ENCODE measurements at regions not wholly inside any gene's neighbourhood (a gene's known extent, or its start where the extent isn't known, plus 50 kb on each side); places are given as distances from the start of the nearest gene placed in this dataset.

DNA sequence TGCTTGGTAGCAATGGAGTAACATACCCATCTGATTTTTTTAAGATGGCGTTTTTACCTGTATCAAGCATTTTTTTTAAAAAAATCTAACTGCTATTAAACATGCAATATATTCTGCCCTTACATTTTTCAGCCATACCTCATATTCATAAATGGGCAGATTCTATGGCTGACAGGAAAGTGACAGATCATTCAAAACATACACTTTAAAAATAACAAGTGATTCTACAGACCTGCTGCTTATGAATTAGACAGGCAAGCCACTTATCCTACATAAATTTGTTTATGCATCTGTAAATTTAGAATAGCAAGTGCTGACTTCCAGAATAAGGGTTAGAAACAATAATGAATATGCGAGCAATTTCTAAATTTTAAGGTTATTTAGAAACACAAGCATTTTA lies 82.7 kb downstream of the TBXT start:
- ChIA-PET CTCF (no interaction called here), POLR2A (ENCODE audit: low non-redundant PET) (no interaction called here)
- Histone ChIP-seq H3K9me3 (ENCODE audit: low read depth, low read length, poor library complexity, severe bottlenecking) (no peaks in the 10 kb centered on the region), H3K27ac (ENCODE audit: low read depth, low read length, poor library complexity, severe bottlenecking) (no peak overlapping the region), H3K36me3 (ENCODE audit: insufficient read depth, low read length, poor library complexity, severe bottlenecking) (no peaks in the 10 kb centered on the region), H3K27me3 (replicated peaks; ENCODE audit: insufficient read depth, low read depth, low read length, poor library complexity) (peaks cover 2% of the 10 kb centered on the region), H3K4me3 (ENCODE audit: low read depth, low read length, poor library complexity, severe bottlenecking) (no peak overlapping the region), H3K4me1 (ENCODE audit: insufficient read depth, low read length, poor library complexity, severe bottlenecking) (no peaks in the 10 kb centered on the region)
- BruUV-seq (replicated peaks) = no TSS peak
- intact Hi-C loops (cut with micrococcal nuclease; ENCODE audit: unreplicated experiment) = no loop called here
- no peak for DNase-seq (ENCODE audit: low spot score)
- TF ChIP-seq, protein P1, sequence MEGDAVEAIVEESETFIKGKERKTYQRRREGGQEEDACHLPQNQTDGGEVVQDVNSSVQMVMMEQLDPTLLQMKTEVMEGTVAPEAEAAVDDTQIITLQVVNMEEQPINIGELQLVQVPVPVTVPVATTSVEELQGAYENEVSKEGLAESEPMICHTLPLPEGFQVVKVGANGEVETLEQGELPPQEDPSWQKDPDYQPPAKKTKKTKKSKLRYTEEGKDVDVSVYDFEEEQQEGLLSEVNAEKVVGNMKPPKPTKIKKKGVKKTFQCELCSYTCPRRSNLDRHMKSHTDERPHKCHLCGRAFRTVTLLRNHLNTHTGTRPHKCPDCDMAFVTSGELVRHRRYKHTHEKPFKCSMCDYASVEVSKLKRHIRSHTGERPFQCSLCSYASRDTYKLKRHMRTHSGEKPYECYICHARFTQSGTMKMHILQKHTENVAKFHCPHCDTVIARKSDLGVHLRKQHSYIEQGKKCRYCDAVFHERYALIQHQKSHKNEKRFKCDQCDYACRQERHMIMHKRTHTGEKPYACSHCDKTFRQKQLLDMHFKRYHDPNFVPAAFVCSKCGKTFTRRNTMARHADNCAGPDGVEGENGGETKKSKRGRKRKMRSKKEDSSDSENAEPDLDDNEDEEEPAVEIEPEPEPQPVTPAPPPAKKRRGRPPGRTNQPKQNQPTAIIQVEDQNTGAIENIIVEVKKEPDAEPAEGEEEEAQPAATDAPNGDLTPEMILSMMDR (conservative IDR thresholded peaks at IDR 0.05; ENCODE audit: low read depth, low read length) = no peak
- TF ChIP-seq EZH2 (IDR thresholded peaks at IDR 0.05; ENCODE audit: borderline replicate concordance, low read depth, low read length, poor library complexity, severe bottlenecking) = no peak

DNA sequence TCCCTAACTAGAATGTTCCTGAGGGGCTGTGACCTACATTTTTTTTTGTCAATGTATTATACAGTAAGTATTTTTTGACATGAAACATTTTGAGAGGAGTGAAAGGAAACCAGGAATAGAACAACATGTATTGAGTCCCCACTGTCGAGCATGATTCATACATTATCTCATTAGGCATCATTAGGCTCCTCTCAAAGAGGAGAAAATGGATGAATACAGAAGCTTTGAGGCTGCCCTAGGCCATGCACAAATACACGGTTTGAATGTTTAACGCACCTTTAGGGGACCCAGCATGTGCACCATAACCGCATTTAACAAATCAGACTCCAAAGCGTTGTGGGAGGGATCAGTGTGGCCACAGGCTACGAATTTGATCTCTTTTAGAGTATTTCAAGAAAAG lies 87.8 kb downstream of the TBXT start:
- Histone ChIP-seq H3K27ac (ENCODE audit: low read depth, low read length, poor library complexity, severe bottlenecking) (no peak overlapping the region), H3K36me3 (ENCODE audit: insufficient read depth, low read length, poor library complexity, severe bottlenecking) (no peaks in the 10 kb centered on the region), H3K4me3 (ENCODE audit: low read depth, low read length, poor library complexity, severe bottlenecking) (no peak overlapping the region), H3K27me3 (replicated peaks; ENCODE audit: insufficient read depth, low read depth, low read length, poor library complexity) (peaks cover 5% of the 10 kb centered on the region), H3K9me3 (ENCODE audit: low read depth, low read length, poor library complexity, severe bottlenecking) (no peaks in the 10 kb centered on the region), H3K4me1 (ENCODE audit: insufficient read depth, low read length, poor library complexity, severe bottlenecking) (no peaks in the 10 kb centered on the region)
- no TSS peak for BruUV-seq (replicated peaks)
- intact Hi-C loops (cut with micrococcal nuclease; ENCODE audit: unreplicated experiment) = no loop called here
- no peak for DNase-seq (ENCODE audit: low spot score)
- ChIA-PET CTCF (no interaction called here), POLR2A (ENCODE audit: low non-redundant PET) (no interaction called here)
- TF ChIP-seq, protein P1 (conservative IDR thresholded peaks at IDR 0.05; ENCODE audit: low read depth, low read length) = no peak
- no peak for TF ChIP-seq EZH2 (IDR thresholded peaks at IDR 0.05; ENCODE audit: borderline replicate concordance, low read depth, low read length, poor library complexity, severe bottlenecking)

DNA sequence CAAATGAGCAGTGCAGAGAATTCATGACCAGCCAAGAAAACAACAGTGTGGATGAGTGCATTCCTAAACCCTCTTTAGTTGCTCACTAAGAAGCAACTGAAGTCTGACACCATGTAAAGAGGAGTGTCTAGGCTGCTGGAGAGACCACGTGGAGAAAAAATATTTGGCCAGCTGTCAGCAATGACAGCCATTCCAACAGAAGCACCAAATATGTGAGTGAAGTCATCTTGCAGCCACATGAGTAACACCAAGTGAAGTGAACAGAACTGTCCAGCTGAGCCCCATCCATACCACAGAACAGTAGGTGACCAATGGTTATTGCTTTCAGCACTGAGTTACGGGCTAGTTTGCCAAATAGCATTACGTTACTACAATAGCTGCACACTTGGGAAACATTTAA lies 89.4 kb downstream of the TBXT start:
- CTCF ChIA-PET = no interaction called here
- POLR2A ChIA-PET (ENCODE audit: low non-redundant PET) = no interaction called here
- no peaks in the 10 kb centered on the region for H3K4me1 ChIP-seq (ENCODE audit: insufficient read depth, low read length, poor library complexity, severe bottlenecking)
- peak; percentile 12 for DNase-seq (ENCODE audit: low spot score)
- TF ChIP-seq, protein P1 (conservative IDR thresholded peaks at IDR 0.05; ENCODE audit: low read depth, low read length) = no peak
- TF ChIP-seq EZH2 (IDR thresholded peaks at IDR 0.05; ENCODE audit: borderline replicate concordance, low read depth, low read length, poor library complexity, severe bottlenecking) = no peak
- BruUV-seq (replicated peaks) = no TSS peak
- intact Hi-C loops (cut with micrococcal nuclease; ENCODE audit: unreplicated experiment) = no loop called here
- H3K4me3 ChIP-seq (ENCODE audit: low read depth, low read length, poor library complexity, severe bottlenecking) = no peak overlapping the region
- H3K36me3 ChIP-seq (ENCODE audit: insufficient read depth, low read length, poor library complexity, severe bottlenecking) = no peaks in the 10 kb centered on the region
- H3K27ac ChIP-seq (ENCODE audit: low read depth, low read length, poor library complexity, severe bottlenecking) = no peak overlapping the region
- no peaks in the 10 kb centered on the region for H3K9me3 ChIP-seq (ENCODE audit: low read depth, low read length, poor library complexity, severe bottlenecking)
- H3K27me3 ChIP-seq (replicated peaks; ENCODE audit: insufficient read depth, low read depth, low read length, poor library complexity) = peaks cover 11% of the 10 kb centered on the region

Measured in A673 (cell line).